T-helper 1 cell (primary cell): ENCODE measurements at regions not wholly inside any gene's neighbourhood (a gene's known extent, or its start where the extent isn't known, plus 50 kb on each side); places are given as distances from the start of the nearest gene placed in this dataset.
"Not testable (repeated sequence)": the region's sequence is repeated elsewhere in the genome, so short reads cannot be mapped to it uniquely, and the experiment has no call there.

Source experiments
- DNase-seq, 5 donors: peaks; one replicate each; pipeline ENCODE4 v3.0.0-alpha.2; 2012 to 2020

DNA sequence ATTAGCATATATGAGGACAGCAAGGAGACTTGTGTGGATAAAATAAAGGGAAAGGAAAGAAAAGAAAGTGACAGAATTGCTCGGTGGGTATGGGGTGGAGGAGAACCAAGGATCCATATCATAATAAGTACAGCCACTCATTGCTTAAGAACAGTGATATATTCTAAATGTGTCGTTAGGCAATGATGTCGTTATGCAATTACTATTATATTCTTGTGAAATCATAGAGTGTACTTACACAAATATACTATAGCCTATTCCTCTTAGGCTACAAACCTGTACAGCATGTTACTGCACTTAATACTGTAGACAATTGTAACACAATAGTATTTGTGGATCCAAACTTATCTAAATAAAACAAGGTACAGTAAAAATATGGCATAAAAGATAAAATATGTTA, 271.1 kb downstream of the CCER1 start:
- no peak for DNase-seq

DNA sequence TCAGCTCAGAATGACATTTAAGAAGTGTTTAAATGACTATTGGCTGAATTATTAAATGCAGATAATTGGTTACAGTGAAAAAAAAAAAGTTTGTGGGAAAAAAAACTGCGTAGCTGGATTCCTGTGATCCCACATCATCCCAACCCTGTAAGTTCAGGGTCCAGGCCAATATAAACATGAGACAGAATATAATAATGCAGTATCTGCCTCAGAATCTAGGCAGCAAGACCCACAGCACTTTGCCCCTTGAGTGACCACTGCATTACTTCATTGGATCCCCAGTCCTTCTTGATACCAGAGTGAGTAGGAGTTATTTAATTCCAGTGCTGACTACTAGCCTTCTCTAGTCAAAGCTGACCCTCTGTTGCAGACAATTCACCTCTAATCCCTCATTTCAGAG, 272.6 kb downstream of the CCER1 start:
- DNase-seq: no peak

DNA sequence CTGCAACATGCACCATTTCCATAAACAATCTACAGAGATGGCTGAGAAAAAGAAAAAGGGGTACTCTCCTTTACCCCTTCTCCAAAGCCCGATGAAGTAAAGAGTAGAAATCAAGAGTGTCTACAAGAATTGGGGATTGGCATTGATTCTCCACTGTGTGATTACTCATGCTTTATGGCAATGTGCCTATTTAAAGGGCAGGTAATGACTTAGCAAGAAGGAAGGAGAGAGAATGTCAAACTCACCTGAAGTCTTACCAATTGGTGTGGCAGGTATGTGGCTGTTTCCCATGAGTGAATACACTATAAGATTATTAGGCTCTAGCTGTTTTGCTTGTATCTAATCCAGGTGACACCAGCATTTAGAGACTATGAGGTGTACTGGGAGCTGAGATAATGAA, 275.3 kb downstream of the CCER1 start:
- no peak for DNase-seq

DNA sequence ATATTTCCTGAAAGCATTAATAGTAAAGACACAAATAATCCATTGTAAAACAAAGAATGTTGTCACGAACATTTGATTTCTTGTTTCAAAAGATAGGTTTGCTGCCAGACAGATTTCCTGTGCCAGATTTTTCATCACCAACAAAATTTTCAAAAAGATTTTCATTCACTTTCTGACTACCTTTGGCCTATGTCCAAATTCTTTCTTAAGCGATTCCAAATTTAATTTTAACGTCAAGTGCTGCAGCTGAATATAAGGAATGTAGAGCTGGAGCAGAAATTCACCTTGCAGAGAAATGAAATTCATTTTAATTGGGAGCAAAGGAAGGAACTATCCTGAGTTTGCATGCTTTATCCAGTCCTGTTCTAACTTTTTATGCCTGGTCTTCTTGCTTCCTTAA, 277.4 kb downstream of the CCER1 start:
- DNase-seq: no peak

DNA sequence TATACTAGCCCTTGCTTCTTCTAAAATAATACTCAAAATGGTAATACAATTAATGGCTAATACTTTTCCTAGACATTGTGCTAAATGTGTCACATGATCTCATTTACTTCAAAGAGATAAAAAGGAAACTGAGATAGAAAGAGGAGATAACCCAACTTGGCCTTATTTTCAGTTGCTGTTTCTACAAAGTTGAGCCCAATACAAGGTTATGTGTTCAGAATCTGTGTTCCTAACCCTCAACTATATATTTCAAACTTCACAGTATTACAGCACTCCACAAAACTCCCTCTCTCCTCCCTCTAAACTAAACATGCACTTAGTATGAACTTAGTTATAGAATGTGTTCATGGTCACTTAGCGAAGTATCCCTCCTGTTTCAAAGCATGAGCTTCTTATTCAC, 277.9 kb downstream of the CCER1 start:
- no peak for DNase-seq

DNA sequence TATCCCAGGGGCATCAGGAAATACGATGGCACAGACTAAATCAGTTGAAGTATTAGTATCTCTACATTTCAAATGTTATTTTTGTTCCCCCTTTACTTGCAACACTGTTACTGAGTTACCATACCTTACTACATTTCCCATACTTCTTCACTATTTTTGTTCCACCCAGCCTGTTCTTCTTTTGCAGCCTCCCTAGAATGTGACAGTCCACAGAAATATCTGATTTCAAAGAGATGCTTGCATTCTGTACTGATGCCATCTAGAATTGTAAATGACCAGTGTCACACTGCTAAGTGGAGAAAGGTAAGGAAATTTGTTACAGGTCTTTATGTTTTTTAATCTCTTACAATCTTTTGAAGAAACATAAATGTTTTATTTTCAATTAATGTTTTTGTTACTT, 279.9 kb downstream of the CCER1 start:
- DNase-seq: no peak

DNA sequence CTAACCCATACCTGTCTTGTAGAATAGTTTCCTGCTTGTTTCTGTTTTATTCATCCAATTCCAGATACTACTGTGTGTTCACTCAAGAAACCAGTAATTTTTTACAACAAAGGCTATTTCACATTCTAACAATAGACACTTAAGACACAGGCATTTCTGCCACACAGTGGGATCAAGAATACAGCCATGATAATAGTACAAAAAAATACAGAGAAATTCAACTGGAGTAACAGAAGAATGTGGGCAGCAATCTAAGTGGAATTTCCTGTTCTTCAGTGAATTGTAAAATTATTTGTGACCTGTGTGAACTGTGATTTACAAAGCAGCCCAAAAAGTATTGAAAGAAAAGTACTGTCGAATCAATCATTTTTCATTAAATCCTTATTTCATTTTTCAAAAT, 282.9 kb downstream of the CCER1 start:
- DNase-seq: no peak

DNA sequence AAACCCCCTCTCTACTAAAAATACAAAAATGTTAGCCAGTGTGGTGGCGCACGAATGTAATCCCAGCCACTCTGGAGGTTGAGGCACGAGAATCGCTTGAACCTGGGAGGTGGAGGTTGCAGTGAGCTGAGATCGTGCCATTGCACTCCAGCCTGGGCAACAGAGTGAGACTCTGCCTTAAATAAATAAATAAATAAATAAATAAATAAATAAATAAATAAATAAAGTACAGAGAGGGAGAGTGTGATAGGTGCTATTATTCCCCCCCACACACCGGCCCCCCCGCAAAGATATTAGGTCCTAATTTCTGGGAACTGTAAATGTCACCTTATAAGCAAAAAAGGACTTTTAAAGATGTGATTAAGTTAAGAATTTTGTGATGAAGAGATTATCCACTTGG, 291.0 kb downstream of the CCER1 start:
- DNase-seq: not testable (repeated sequence)

DNA sequence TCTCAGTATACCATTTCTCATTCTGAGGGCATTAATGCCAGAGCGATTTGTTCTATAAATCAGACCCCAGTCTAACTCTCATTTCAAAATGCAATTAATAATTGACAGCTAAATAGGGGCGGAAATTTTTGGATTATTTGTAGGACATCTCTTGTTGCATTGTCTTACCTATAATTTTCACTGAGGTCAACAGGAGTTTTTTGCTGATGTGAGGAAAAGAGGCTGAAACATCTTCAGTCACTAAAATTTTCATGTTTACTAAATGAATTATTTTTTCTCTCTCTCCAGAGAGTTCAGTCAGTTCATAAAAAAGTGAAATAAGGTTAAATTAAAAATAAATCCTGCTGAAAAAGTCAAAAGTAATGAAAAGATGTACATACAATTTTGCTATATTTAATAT, 295.9 kb downstream of the CCER1 start:
- no peak for DNase-seq

DNA sequence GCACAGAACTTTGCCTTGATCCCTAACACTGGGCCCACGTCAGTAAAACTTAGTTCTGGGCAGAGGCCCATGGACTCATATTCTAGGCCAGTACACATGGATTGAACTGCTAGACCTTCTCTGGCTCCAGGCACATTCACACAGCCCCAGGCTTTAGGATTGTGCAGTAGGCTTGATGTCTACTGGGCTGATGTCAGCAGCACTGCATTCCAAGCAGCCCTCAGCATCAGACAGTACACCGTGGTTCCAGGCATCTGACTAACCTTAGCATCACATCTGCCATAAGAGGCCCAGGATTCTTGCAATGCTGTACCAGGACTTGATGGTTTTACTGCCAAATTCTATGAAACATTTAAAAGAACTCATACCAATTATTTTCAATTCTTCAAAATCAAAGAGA, 301.9 kb downstream of the CCER1 start:
- no peak for DNase-seq

DNA sequence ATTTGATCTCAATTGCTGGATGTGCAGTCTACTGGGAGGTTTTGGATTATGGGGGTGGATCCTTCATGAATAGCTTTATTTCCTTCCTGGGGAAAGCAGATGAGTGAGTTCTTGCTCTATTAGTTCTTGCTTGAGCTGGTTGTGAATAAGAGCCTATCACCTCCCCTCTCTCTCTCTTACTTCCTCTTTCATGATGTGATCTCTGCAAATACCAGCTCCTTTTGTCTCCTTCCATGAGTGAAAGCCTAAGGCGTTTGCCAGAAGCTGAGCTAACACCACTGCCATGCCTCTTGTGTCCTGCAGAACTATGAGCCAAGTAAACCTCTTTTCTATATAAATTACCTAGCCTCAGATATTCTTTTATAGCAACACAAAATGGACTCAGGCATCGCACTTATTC, 302.7 kb downstream of the CCER1 start:
- no peak for DNase-seq

DNA sequence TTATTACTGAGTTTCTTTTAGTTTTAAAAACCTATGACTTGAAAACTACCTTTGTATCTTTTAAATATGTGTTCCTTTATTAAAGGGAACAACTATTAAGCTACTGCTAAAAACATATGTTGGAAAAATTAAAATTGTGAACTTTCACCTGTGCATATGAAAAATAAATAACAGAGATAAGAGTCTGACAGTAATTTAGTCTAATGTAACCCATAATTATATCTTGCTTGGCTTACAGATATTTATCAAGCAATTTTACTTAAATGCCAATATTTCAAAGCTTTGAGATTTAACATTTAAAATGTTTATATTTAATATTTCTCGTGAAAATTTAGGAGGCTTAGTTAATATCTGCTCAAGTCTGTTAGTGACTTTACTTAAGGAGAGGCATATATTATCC, 309.8 kb downstream of the CCER1 start:
- DNase-seq: no peak

DNA sequence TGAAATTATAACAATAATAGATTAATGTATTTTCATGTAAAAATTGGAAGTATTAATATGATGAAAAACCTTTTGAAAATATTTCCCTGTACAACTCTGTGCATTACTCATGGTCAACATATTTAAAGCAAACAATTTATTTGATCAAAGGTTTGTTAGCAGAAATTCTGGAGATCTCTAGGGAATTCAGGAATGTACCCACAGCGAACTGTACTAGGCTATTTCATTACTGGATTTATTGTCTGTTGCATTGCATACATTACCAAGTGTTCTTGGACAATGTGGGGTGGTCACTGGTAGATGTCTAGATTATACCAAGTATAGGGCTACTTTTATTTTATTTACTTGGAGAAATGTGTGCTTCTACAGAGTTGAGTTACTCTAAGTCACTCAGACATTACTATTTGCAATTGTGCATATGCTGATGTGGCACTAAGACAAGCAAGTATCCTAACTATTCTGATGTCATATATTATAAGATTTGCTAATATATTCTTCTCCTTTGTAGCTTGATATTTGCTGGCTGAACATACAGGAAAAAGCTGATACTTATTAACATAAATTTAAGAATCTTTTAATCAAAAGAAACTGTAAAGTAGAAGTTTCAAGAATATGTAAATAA, 323.3 kb downstream of the CCER1 start:
- no peak for DNase-seq

DNA sequence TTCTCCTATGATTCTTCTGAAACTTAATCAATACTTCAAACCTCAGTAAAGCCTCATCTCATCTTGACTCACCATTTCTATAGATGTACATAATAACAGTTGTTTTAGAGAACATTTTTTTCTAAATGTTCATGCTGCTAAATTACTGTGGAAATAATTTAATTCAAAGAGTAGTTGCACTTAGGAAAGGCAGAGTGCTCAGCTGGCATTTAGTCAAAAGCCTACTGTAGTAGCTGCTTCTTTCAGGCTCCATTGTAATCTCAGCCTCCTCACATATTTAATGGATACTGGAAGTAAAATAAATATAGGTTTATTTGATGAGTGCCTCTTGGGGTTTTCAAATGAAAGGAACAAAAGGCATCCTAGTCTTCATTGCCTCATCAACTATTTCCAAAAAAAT, 325.0 kb downstream of the CCER1 start:
- no peak for DNase-seq

DNA sequence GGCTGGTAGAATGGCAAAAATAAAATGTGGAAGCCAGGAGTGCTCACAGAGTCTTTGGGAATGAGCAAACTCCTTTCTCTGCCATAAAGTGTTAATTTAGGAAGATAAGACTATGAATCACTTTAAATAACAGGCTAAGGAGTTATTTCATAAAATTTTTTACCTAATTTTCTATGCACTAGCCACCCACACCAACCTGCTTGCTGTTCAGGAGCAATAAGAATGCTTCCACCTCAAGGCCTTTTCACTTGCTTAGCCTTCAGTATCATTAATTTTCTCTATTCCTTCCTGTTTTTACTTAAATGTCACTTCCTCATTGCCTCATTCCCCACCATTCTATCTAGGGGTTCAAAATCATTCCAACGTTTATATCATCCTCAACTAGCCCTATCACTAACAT, 326.8 kb downstream of the CCER1 start:
- DNase-seq: no peak

DNA sequence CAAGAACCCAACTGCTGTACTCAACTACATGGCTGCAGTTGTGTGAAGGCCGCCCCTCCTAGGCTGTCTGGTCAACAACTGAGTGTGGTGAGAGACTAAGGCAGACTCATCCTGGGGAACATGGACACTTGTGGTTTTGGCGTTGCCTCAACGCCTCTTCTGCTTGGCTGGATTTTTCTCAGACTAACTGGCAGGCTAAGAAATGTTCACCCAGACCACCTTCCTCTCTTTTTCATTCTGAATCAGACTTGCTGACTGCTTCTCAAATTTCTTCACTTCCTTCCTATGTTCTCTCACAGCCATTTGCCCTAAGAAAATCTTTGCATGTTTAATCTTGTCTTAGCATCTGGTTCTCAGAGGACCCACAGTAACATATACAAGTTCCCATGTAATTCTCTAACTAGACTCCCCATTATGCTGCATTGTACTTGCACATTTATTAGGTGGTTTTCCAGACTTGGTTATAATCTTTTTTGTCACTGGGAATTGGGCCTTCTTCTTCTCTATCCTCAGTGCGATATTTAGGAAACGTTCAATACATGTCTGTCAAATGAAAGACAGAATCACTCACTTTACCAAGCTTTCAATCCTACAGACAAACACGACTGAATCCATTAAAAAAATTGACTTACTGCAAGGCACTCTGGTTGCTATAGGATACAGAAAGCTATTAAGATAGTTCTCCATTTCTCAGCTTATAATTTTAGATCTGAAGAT, 327.6 kb downstream of the CCER1 start:
- no peak for DNase-seq

DNA sequence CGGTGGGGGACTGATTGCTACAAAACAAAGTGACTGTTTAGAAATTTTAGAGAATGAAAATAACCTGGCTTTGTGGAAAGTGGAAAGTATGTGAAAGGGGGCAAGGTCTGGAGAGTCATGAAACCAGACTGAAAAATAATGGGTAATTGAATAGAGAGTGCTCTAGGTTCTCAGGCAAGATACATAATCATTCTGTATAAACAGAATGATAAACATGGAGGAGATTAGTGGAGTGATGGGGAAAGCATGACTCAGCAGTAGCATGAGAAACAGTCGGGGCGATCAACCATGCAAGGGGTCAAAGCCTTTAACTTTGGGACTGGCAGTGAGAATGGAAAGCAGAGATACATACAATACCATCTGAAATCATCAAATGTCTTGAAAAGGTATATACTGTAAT, 332.5 kb downstream of the CCER1 start:
- no peak for DNase-seq

DNA sequence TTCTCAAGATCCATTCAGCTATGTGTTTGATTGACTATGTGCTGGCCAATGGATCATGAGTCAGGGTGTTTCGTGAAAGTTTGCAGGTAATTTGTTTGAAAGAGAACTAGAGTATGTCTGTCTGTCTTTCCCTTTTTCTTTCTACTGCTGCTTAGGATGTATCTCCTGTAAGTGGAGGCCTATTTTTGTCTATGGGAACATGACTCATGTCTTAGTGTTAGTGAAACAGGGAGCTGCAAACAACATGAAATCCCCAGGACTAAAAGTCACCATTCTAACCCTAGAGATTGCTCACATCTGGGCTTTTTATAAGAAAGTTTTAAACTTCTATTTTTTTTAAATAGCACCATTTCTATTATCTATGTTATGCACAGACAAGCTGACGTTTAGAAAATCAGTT, 333.0 kb downstream of the CCER1 start:
- no peak for DNase-seq

DNA sequence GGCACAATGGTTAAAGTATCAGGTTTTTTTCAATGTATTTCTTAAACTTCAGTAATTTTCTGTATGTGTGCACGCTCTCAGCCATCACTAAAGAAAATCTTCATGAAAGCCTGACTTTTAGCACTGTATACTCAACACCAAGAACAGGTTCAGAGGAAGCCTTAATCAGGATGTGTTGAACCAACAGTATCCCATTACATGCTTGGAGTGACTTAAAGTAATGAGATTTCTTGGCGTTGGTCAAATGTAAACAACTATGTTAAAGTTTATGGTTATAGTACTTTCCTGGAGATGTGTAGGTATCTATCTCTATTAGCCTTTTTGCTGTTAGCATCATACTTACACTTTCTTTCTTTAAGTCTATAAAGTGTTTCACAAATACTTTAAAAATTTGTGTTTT, 335.0 kb downstream of the CCER1 start:
- no peak for DNase-seq

DNA sequence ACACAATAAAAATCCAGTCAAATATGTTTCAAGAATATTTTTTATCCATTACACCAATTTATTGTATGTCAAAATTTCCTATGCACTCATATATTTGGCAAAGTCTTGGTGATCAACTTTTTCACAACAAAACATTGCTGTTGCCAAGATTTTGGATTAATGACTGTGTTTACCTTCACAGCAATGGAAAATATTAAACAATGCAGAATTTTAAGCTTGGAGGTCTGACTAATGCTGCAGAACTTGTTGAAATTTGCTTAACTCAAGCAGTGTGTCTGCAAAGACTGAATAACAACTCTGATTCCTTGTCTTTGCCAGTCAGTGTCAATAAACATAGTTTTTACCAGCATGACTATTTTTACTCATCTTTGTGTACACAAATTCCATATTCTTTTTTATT, 336.4 kb downstream of the CCER1 start:
- DNase-seq: no peak

DNA sequence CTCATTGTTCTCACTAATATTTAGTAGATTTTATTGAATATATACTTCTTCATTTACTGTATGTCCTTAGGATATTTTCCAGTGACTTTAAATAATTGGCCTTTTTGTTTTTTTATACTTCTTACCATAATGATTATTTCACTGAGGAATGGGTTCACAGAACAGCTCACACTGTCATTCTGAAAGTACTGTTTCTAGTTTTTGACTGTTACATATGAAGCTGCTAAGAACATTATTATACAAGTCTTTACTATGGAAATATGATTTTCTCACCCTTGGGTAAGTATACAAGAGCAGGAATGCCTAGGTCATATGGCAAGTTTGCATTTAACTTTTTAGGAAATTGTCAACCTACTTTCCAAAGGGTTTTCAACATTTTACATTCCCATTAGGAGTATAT, 343.1 kb downstream of the CCER1 start:
- no peak for DNase-seq

DNA sequence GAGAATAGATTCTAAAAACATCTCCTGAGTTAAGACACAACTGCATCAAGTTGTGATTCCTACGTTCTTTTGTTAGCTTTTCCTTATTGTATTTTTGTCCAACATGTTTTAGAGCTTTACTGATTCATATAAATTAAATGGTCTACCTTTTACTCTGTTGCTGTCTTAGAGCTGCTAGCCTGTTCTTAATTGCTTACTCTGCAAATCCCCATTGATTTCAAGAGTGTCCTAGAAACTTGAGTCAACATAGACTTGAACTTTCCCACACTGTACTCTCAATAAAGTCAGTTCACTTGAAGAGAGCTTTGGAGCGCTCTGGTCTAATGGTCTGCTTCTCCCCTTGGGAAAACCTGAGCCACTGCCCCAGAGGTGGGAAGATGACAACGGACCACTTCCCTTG, 343.9 kb downstream of the CCER1 start:
- DNase-seq: no peak

DNA sequence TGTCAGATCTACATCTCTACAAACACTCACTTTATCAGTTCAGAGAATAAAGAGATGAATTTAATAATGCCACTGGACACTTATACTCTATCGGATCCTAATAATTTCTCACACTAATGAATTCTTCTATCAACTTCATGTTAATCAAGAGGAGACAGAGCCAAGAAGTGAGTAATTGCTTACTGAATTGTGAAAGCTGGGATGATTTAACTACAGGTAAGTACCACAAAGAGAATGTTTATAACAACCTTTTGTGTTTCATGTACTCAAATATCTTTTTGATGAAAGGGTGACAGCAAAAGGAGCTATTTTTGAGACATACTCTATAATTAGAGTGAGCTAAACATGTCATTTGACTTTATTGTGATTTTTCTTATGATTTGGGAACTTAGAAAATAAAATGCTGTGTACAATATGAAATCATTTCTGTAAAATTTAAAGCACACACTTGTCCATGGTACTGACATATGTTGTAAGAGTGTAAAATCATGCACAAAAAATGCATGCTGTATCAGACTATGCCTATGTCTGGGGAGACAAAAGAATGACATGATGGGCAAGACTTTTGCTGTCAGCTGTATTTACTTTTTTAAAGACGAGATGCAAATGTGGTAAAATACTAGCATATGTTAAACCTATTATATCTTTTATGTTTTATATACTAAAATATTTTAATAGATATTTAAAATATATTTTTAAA, 361.2 kb downstream of the CCER1 start:
- no peak for DNase-seq

DNA sequence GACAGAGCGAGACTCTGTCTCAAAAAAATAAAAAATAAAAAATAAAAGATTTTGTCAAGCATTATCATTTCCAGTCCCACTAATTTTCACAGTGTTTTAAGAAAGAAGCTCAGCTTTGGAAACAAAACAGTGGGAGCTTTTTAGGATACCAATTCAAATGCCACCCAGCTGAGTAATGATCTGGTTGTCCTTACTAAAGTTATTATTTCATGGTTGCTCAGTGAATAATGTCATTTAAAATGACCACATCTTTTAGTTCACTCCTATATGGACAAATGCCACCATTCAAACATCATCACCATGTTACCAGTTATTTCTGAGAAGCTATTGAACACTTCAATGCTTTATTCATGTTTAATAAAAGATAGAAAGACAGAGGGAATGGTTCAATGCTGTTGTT, 365.0 kb downstream of the CCER1 start:
- no peak for DNase-seq
